ENCODE measurements at regions not wholly inside any gene's neighbourhood (a gene's known extent, or its start where the extent isn't known, plus 50 kb on each side); places are given as distances from the start of the nearest gene placed in this dataset.

DNA sequence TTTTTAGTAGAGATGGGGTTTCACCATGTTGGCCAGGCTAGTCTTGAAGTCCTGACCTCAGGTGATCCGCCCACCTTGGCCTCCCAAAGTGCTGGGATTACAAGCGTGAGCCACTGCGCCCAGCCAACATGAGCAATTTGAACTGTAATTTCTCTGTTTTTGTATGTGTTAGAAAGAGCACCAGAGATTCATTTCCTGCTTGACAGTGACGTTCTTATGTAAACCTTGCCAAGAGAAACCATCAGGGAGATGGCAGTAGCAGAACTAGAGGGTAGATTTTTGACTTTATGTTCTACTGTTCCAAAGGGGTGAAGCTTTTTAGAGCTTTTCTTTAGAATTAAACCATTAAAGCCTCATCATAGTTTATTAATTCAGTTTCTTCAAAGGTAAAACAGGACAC, 148.1 kb upstream of the UMPS start:
- no peaks in the 10 kb centered on the region for H3K36me3 ChIP-seq (ENCODE audit: control insufficient read depth, insufficient read depth, low read length)
- 87 to 89% methylated on average over 4 of the region's 4 CpGs for WGBS, 2 experiments

DNA sequence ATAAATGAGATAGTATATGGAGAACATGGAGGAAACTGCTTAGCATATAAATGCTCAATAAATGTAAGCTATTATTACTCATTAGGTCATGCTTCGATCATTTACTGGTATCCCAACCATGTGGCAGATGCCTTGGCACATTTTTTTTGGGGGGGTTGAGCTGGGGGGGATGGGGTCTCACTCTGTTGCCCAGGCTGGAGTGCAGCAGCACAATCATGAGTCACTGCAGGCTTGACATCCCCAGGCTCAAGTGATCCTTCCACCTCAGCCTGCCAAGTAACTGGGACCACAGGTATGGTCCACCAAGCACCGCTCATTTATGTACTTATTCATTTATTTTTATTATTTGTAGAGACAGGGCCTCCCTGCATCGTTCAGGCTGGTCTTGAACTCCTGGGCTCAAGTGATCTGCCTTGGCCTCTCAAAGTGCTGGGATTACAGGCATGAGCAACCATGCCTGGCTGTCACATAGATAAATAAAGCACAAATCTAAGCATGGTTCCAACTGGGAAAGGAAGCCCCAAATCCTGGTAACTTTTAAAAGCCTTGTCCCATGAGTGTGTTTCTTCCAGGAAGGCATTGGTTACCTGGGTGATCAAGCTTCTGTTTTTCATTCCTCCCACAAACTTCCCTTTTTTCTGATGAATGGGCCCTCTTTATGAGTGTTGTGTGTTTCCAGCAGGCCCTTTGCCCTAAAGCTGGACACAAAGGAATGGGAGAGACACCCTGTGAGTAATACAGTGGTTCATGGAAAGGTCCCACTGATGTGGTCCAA, 147.4 kb upstream of the UMPS start:
- Histone ChIP-seq H3K27ac (ENCODE audit: insufficient read depth, low read depth, low read length, poor library complexity, severe bottlenecking) (no peak overlapping the region), H3K27me3 (ENCODE audit: control insufficient read depth, insufficient read depth, low read length, poor library complexity, severe bottlenecking) (peaks cover 53% of the 10 kb centered on the region)
- 70 to 72% methylated on average over 2 to 3 of the region's 3 CpGs for WGBS, 2 experiments

More for the DNA sequence above, 148.1 kb upstream of the UMPS start:
- H3K4me3 ChIP-seq (ENCODE audit: insufficient read depth, low read depth, low read length) = no peak overlapping the region
- no peak overlapping the region for H3K27ac ChIP-seq (ENCODE audit: insufficient read depth, low read depth, low read length, poor library complexity, severe bottlenecking)
- H3K27me3 ChIP-seq (ENCODE audit: control insufficient read depth, insufficient read depth, low read length, poor library complexity, severe bottlenecking) = peaks cover 47% of the 10 kb centered on the region
- peaks cover 18% of the 10 kb centered on the region for H3K4me1 ChIP-seq (ENCODE audit: control insufficient read depth, insufficient read depth, low read length)
- no peaks in the 10 kb centered on the region for H3K9me3 ChIP-seq (ENCODE audit: control insufficient read depth, low read length)

DNA sequence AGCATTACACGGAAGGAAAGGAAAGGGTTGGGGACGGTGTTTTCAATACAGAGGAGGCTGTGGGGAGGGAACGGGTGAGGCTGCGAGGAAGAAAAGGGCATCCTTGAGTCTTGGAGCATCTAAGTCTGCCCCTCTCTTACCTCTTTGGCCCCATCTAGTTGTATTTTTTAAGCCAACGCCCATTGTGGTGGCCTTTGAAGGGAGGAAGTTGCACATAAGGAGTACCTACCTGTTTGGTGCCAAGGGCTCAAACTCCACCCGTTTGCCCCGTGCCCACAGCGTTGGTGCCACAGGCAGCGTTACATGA, 146.1 kb upstream of the UMPS start:
- Histone ChIP-seq H3K4me3 (ENCODE audit: insufficient read depth, low read depth, low read length) (peak overlapping the region; percentile 45), H3K9me3 (ENCODE audit: control insufficient read depth, low read length) (no peaks in the 10 kb centered on the region), H3K27me3 (ENCODE audit: control insufficient read depth, insufficient read depth, low read length, poor library complexity, severe bottlenecking) (peaks cover 58% of the 10 kb centered on the region), H3K4me1 (ENCODE audit: control insufficient read depth, insufficient read depth, low read length) (peaks cover 18% of the 10 kb centered on the region), H3K27ac (ENCODE audit: insufficient read depth, low read depth, low read length, poor library complexity, severe bottlenecking) (no peak overlapping the region), H3K36me3 (ENCODE audit: control insufficient read depth, insufficient read depth, low read length) (no peaks in the 10 kb centered on the region)
- 14 to 15% methylated on average over 9 of the region's 9 CpGs for WGBS, 2 experiments

More for the DNA sequence above, 147.4 kb upstream of the UMPS start:
- Histone ChIP-seq H3K9me3 (ENCODE audit: control insufficient read depth, low read length) (no peaks in the 10 kb centered on the region), H3K4me3 (ENCODE audit: insufficient read depth, low read depth, low read length) (no peak overlapping the region), H3K36me3 (ENCODE audit: control insufficient read depth, insufficient read depth, low read length) (no peaks in the 10 kb centered on the region), H3K4me1 (ENCODE audit: control insufficient read depth, insufficient read depth, low read length) (peaks cover 18% of the 10 kb centered on the region)

DNA sequence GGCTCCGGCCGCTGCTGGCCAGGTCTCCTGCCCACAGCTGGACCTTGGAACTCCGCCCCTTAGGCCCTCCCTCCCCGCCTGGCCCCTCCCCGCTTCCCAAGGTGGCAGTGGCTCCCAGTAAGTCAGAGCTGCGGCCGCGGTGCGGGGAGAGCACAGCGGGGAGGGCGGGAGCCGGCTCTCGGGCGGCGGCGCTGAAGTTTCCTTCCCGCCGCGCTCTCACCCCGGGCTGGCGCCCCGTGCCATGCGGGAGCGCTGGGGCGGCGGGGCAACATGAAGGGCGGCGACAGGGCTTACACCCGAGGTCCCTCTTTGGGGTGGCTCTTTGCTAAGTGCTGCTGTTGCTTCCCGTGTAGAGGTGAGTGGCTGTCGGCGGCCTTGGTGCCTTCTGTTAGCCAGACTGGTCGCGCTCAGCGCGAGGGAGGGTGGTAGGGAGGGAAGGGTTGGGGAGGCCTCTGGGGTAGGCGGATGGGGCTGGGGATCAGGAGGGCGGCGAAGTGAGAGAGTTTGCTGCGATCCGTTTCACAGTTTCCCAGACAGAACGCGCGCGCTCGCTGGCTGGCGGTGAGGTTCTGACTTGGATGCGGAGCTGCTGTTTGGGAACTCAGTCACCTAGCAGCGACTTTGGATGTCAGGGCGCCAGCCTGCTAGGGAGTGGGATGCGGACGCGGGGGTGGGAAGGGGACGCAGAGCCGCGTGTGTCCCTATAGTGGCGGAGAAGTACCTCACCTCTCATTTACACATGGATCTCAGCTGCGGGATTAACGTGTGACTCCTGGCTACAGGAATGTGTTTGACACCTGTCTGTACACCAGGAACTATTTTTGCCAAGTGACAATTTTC, 145.5 kb upstream of the UMPS start:
- no peak overlapping the region for H3K27ac ChIP-seq (ENCODE audit: insufficient read depth, low read depth, low read length, poor library complexity, severe bottlenecking)
- peak overlapping the region; percentile 45 for H3K4me3 ChIP-seq (ENCODE audit: insufficient read depth, low read depth, low read length)
- H3K4me1 ChIP-seq (ENCODE audit: control insufficient read depth, insufficient read depth, low read length) = peaks cover 18% of the 10 kb centered on the region
- H3K27me3 ChIP-seq (ENCODE audit: control insufficient read depth, insufficient read depth, low read length, poor library complexity, severe bottlenecking) = peaks cover 58% of the 10 kb centered on the region
- no peaks in the 10 kb centered on the region for H3K9me3 ChIP-seq (ENCODE audit: control insufficient read depth, low read length)
- WGBS, 2 experiments = 1% methylated on average over 59 of the region's 59 CpGs
- H3K36me3 ChIP-seq (ENCODE audit: control insufficient read depth, insufficient read depth, low read length) = no peaks in the 10 kb centered on the region

DNA sequence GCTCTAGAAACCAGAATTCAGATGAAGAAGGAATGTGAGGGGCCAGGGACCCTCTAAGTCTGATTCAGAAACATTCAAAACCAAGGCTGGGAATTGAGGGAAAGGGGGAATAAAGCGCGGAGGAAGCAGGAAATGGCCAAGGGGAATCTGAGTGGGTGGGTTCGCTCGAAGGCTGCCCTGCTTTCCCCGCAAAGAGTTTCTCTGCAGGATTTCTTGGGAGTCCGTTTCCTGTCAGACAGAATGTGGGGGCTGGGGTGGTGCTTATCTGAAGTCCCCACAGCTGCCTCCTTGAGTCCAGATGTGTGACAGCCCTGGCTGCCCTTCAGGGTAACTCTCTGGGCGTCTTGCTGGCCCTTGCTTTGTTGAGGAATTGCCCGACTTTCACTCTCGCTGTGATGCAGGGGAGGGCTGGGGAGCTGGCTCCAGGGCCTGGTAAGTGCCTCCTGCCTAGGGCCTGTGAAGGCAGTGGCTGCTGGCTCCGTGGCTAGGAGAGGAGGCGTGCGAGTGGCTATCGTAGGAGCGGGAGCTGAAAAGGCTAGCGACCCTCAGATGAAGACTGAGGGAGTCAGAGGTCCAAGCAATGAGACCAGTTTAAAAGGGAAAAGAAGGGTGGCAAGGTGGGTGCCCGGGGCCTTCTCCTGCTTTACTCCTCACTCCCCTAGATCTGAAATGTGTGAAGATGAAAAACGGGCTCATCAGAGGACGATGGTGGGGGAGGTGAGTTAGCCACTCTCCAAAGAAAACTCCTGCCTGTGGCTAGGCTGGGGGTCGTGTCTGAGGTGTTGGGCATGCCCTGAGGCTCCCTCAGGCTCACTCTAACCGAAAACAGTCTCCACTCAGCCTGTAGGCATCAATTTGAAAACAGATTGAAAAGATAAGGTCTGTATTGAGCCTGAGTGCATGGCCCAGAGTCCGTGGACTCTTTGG, 143.9 kb upstream of the UMPS start:
- no peak overlapping the region for H3K27ac ChIP-seq (ENCODE audit: insufficient read depth, low read depth, low read length, poor library complexity, severe bottlenecking)
- peaks cover 18% of the 10 kb centered on the region for H3K4me1 ChIP-seq (ENCODE audit: control insufficient read depth, insufficient read depth, low read length)
- no peaks in the 10 kb centered on the region for H3K36me3 ChIP-seq (ENCODE audit: control insufficient read depth, insufficient read depth, low read length)
- H3K9me3 ChIP-seq (ENCODE audit: control insufficient read depth, low read length) = no peaks in the 10 kb centered on the region
- WGBS, 2 experiments = 11 to 13% methylated on average over 21 of the region's 21 CpGs
- peaks cover 58% of the 10 kb centered on the region for H3K27me3 ChIP-seq (ENCODE audit: control insufficient read depth, insufficient read depth, low read length, poor library complexity, severe bottlenecking)
- H3K4me3 ChIP-seq (ENCODE audit: insufficient read depth, low read depth, low read length) = peak overlapping the region; percentile 11

DNA sequence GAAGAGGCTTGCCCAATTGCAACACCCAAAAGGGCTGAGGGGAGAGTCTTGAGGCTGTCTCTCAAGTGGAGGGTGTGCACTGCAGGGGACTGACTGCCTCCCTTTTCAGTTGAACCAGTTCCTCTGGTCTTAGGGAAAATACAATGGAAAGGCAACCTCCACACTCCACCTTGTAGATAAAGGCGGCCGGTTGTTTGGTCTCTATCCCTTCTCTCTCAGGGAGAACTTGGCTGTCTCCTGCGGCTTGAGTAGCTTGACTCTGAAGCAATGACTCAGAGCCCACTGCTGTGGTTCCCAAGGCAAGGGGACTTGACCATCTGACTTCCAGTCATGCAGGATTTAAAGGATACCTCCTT, 143.2 kb upstream of the UMPS start:
- H3K27me3 ChIP-seq (ENCODE audit: control insufficient read depth, insufficient read depth, low read length, poor library complexity, severe bottlenecking) = peaks cover 58% of the 10 kb centered on the region
- no peak overlapping the region for H3K4me3 ChIP-seq (ENCODE audit: insufficient read depth, low read depth, low read length)
- WGBS, 2 experiments = 11 to 16% methylated on average over 3 of the region's 3 CpGs
- no peak overlapping the region for H3K27ac ChIP-seq (ENCODE audit: insufficient read depth, low read depth, low read length, poor library complexity, severe bottlenecking)
- no peaks in the 10 kb centered on the region for H3K9me3 ChIP-seq (ENCODE audit: control insufficient read depth, low read length)
- peaks cover 18% of the 10 kb centered on the region for H3K4me1 ChIP-seq (ENCODE audit: control insufficient read depth, insufficient read depth, low read length)
- H3K36me3 ChIP-seq (ENCODE audit: control insufficient read depth, insufficient read depth, low read length) = no peaks in the 10 kb centered on the region

DNA sequence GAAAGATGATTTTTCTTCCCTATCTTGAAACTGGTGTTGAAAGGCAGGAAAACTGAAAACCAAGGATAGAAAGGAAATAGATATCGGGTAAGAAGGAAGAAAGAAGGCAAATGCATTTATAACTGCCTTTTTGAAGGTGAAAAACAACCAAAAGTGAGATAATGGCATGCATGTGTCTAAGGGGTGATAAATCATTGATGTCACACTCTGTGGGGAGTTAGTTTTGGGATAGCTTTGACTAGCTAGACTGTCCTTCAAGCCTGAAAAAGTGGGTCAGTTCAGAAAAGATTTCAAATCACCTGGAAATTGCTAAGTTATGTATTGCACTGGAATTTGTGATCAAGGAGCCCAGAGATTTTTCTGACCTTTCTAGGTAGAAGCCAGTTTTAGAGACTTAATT, 142.2 kb upstream of the UMPS start:
- Histone ChIP-seq H3K36me3 (ENCODE audit: control insufficient read depth, insufficient read depth, low read length) (no peaks in the 10 kb centered on the region), H3K4me1 (ENCODE audit: control insufficient read depth, insufficient read depth, low read length) (peaks cover 18% of the 10 kb centered on the region), H3K27me3 (ENCODE audit: control insufficient read depth, insufficient read depth, low read length, poor library complexity, severe bottlenecking) (peaks cover 52% of the 10 kb centered on the region), H3K27ac (ENCODE audit: insufficient read depth, low read depth, low read length, poor library complexity, severe bottlenecking) (no peak overlapping the region), H3K4me3 (ENCODE audit: insufficient read depth, low read depth, low read length) (no peak overlapping the region), H3K9me3 (ENCODE audit: control insufficient read depth, low read length) (no peaks in the 10 kb centered on the region)
- WGBS, 2 experiments = 88 to 98% methylated on average over 1 of the region's 1 CpG

DNA sequence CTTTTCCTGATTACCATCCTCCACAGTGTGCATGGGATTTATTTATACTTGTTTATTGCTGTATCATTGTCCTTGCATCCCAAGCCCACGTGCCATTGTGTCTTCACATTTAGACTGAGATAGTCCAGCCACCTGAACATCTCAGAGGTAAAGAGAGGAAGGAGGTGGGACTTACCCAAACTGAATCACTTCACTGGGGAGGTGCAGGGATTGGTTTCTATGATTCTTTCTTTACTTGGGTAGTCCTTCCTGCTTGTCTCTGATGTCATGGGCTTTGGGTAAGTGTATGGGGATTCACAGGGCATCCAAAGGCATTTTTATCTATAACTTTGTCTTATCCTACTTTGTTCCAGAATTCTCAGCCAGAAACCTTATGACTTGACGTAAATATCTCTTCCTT, 141.5 kb upstream of the UMPS start:
- Histone ChIP-seq H3K27me3 (ENCODE audit: control insufficient read depth, insufficient read depth, low read length, poor library complexity, severe bottlenecking) (peaks cover 45% of the 10 kb centered on the region), H3K4me3 (ENCODE audit: insufficient read depth, low read depth, low read length) (no peak overlapping the region), H3K36me3 (ENCODE audit: control insufficient read depth, insufficient read depth, low read length) (no peaks in the 10 kb centered on the region), H3K27ac (ENCODE audit: insufficient read depth, low read depth, low read length, poor library complexity, severe bottlenecking) (no peak overlapping the region), H3K9me3 (ENCODE audit: control insufficient read depth, low read length) (no peaks in the 10 kb centered on the region), H3K4me1 (ENCODE audit: control insufficient read depth, insufficient read depth, low read length) (peaks cover 18% of the 10 kb centered on the region)
- 93 to 100% methylated on average over 2 of the region's 2 CpGs for WGBS, 2 experiments

DNA sequence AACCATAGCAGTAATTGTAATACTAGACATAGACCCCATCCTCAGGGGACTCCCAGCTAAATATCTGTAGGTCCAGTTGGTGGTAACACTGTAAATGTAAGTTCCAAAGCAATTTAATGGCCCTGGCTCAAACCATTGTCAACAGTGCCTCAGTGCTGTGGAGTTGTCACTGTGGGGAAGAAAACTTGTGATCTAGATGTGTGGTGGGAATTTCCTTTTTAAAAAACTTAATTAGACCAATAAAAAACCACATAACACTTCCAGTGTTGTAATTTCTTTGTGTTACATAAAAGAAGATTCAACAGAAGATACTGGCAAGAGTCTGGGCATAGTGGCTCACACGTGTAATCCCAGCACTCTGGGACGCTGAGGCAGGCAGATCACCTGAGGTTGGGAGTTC, 138.6 kb upstream of the UMPS start:
- Histone ChIP-seq H3K4me3 (ENCODE audit: insufficient read depth, low read depth, low read length) (no peak overlapping the region), H3K36me3 (ENCODE audit: control insufficient read depth, insufficient read depth, low read length) (no peaks in the 10 kb centered on the region), H3K27me3 (ENCODE audit: control insufficient read depth, insufficient read depth, low read length, poor library complexity, severe bottlenecking) (peaks cover 16% of the 10 kb centered on the region), H3K9me3 (ENCODE audit: control insufficient read depth, low read length) (no peaks in the 10 kb centered on the region), H3K27ac (ENCODE audit: insufficient read depth, low read depth, low read length, poor library complexity, severe bottlenecking) (no peak overlapping the region), H3K4me1 (ENCODE audit: control insufficient read depth, insufficient read depth, low read length) (peaks cover 5% of the 10 kb centered on the region)
- WGBS, 2 experiments = 83 to 86% methylated on average over 2 of the region's 2 CpGs
